GM21528 (cell line): ENCODE measurements at regions not wholly inside any gene's neighbourhood (a gene's known extent, or its start where the extent isn't known, plus 50 kb on each side); places are given as distances from the start of the nearest gene placed in this dataset.

Source experiments
- ATAC-seq: cut with Tn5 transposase; IDR thresholded peaks from one replicate; pipeline ENCODE4 v1.9.1; 2021; ENCODE audit warnings: mild to moderate bottlenecking, moderate library complexity; ENCODE audit not compliant: unreplicated experiment, low FRiP score

GRCh38 chr2:13919981-13920382 is 712.5 kb upstream of the LRATD1 start:
- no peak for ATAC-seq

- ATAC-seq: no peak
Observed at GRCh38 chr2:13921245-13921644, 711.3 kb upstream of the LRATD1 start.

- ATAC-seq: no peak
Observed at GRCh38 chr2:13923823-13924222, 708.7 kb upstream of the LRATD1 start.

- no peak for ATAC-seq
Observed at GRCh38 chr2:13942111-13942510, 690.4 kb upstream of the LRATD1 start.

- no peak for ATAC-seq
Observed at GRCh38 chr2:13950761-13951160, 681.8 kb upstream of the LRATD1 start.

- ATAC-seq: no peak
Observed at GRCh38 chr2:13968811-13969210, 663.7 kb upstream of the LRATD1 start.

GRCh38 chr2:13986119-13986720 is 646.3 kb upstream of the LRATD1 start:
- no peak for ATAC-seq

GRCh38 chr2:13996527-13996926 is 636.0 kb upstream of the LRATD1 start:
- ATAC-seq: no peak

- no peak for ATAC-seq
Observed at GRCh38 chr2:14011190-14011589, 621.3 kb upstream of the LRATD1 start.

- no peak for ATAC-seq
Observed at GRCh38 chr2:14015113-14015630, 617.3 kb upstream of the LRATD1 start.

GRCh38 chr2:14016289-14016955 is 616.1 kb upstream of the LRATD1 start:
- ATAC-seq: no peak

GRCh38 chr2:14018620-14019019 is 613.9 kb upstream of the LRATD1 start:
- ATAC-seq: no peak

GRCh38 chr2:14023558-14023957 is 609.0 kb upstream of the LRATD1 start:
- no peak for ATAC-seq

- no peak for ATAC-seq
Observed at GRCh38 chr2:14039134-14039533, 593.4 kb upstream of the LRATD1 start.

- ATAC-seq: no peak
Observed at GRCh38 chr2:14047491-14047890, 585.0 kb upstream of the LRATD1 start.

- ATAC-seq: no peak
Observed at GRCh38 chr2:14051401-14051800, 581.1 kb upstream of the LRATD1 start.

- ATAC-seq: no peak
Observed at GRCh38 chr2:14053105-14053504, 579.4 kb upstream of the LRATD1 start.

- ATAC-seq: no peak
Observed at GRCh38 chr2:14064346-14064745, 568.2 kb upstream of the LRATD1 start.

- no peak for ATAC-seq
Observed at GRCh38 chr2:14072338-14072737, 560.2 kb upstream of the LRATD1 start.

GRCh38 chr2:14074691-14075090 is 557.8 kb upstream of the LRATD1 start:
- ATAC-seq: no peak

- no peak for ATAC-seq
Observed at GRCh38 chr2:14079576-14079975, 552.9 kb upstream of the LRATD1 start.

GRCh38 chr2:14081521-14081920 is 551.0 kb upstream of the LRATD1 start:
- ATAC-seq: no peak
